ENCODE measurements at regions not wholly inside any gene's neighbourhood (a gene's known extent, or its start where the extent isn't known, plus 50 kb on each side); places are given as distances from the start of the nearest gene placed in this dataset.

DNA sequence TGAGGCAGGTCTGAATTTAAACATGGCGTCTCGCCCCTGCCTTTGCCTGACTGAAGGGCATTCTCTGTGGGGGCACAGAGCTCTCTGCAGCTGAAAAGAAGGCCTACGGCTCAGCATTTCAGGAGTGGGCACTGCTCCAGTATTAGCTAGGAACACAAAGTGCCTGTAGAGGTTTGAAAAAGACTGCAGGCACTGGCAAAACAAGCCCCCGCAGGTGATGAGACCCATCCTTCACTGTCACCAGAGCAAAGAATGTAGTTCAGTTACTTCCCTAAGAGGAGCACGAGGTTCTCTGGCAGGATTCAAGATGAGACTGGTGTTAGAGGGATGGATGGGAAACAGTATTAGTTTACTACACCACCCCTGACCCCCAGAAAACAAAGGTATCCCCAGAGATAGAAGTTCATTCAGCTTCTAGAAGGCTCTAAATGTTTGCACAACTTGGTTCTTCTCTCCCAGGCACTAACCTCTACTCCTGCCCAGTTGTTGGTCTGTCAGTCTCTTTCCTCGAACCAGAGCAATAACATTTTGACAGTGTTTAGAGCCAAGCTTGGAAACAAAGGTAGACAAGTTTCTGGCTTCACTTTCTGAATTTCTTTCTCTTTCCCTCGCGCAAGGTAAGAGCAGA is 101.9 kb upstream of the KCNE2 start:
- no peak for TF ChIP-seq CTCF (conservative IDR thresholded peaks at IDR 0.05; ENCODE audit: low read depth in 2 of 2)
- TF ChIP-seq, protein P1, sequence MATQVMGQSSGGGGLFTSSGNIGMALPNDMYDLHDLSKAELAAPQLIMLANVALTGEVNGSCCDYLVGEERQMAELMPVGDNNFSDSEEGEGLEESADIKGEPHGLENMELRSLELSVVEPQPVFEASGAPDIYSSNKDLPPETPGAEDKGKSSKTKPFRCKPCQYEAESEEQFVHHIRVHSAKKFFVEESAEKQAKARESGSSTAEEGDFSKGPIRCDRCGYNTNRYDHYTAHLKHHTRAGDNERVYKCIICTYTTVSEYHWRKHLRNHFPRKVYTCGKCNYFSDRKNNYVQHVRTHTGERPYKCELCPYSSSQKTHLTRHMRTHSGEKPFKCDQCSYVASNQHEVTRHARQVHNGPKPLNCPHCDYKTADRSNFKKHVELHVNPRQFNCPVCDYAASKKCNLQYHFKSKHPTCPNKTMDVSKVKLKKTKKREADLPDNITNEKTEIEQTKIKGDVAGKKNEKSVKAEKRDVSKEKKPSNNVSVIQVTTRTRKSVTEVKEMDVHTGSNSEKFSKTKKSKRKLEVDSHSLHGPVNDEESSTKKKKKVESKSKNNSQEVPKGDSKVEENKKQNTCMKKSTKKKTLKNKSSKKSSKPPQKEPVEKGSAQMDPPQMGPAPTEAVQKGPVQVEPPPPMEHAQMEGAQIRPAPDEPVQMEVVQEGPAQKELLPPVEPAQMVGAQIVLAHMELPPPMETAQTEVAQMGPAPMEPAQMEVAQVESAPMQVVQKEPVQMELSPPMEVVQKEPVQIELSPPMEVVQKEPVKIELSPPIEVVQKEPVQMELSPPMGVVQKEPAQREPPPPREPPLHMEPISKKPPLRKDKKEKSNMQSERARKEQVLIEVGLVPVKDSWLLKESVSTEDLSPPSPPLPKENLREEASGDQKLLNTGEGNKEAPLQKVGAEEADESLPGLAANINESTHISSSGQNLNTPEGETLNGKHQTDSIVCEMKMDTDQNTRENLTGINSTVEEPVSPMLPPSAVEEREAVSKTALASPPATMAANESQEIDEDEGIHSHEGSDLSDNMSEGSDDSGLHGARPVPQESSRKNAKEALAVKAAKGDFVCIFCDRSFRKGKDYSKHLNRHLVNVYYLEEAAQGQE (IDR thresholded peaks at IDR 0.05; ENCODE audit: unreplicated experiment): no peak
- no peak for TF ChIP-seq EZH2phosphoT487 (IDR thresholded peaks at IDR 0.05; ENCODE audit: unreplicated experiment)
- TF ChIP-seq EZH2 (IDR thresholded peaks at IDR 0.05; ENCODE audit: low read depth, unreplicated experiment): no peak
- TF ChIP-seq JUNB (IDR thresholded peaks at IDR 0.05; ENCODE audit: unreplicated experiment): no peak
- no peak for TF ChIP-seq ZNF331 (CRISPR knock-in tag; IDR thresholded peaks at IDR 0.05; ENCODE audit: low read depth)
- no peak for TF ChIP-seq ZNF114 (CRISPR knock-in tag; IDR thresholded peaks at IDR 0.05)
- no peak for TF ChIP-seq POLR2AphosphoS5 (IDR thresholded peaks at IDR 0.05; ENCODE audit: low read depth)
- TF ChIP-seq, protein P2, sequence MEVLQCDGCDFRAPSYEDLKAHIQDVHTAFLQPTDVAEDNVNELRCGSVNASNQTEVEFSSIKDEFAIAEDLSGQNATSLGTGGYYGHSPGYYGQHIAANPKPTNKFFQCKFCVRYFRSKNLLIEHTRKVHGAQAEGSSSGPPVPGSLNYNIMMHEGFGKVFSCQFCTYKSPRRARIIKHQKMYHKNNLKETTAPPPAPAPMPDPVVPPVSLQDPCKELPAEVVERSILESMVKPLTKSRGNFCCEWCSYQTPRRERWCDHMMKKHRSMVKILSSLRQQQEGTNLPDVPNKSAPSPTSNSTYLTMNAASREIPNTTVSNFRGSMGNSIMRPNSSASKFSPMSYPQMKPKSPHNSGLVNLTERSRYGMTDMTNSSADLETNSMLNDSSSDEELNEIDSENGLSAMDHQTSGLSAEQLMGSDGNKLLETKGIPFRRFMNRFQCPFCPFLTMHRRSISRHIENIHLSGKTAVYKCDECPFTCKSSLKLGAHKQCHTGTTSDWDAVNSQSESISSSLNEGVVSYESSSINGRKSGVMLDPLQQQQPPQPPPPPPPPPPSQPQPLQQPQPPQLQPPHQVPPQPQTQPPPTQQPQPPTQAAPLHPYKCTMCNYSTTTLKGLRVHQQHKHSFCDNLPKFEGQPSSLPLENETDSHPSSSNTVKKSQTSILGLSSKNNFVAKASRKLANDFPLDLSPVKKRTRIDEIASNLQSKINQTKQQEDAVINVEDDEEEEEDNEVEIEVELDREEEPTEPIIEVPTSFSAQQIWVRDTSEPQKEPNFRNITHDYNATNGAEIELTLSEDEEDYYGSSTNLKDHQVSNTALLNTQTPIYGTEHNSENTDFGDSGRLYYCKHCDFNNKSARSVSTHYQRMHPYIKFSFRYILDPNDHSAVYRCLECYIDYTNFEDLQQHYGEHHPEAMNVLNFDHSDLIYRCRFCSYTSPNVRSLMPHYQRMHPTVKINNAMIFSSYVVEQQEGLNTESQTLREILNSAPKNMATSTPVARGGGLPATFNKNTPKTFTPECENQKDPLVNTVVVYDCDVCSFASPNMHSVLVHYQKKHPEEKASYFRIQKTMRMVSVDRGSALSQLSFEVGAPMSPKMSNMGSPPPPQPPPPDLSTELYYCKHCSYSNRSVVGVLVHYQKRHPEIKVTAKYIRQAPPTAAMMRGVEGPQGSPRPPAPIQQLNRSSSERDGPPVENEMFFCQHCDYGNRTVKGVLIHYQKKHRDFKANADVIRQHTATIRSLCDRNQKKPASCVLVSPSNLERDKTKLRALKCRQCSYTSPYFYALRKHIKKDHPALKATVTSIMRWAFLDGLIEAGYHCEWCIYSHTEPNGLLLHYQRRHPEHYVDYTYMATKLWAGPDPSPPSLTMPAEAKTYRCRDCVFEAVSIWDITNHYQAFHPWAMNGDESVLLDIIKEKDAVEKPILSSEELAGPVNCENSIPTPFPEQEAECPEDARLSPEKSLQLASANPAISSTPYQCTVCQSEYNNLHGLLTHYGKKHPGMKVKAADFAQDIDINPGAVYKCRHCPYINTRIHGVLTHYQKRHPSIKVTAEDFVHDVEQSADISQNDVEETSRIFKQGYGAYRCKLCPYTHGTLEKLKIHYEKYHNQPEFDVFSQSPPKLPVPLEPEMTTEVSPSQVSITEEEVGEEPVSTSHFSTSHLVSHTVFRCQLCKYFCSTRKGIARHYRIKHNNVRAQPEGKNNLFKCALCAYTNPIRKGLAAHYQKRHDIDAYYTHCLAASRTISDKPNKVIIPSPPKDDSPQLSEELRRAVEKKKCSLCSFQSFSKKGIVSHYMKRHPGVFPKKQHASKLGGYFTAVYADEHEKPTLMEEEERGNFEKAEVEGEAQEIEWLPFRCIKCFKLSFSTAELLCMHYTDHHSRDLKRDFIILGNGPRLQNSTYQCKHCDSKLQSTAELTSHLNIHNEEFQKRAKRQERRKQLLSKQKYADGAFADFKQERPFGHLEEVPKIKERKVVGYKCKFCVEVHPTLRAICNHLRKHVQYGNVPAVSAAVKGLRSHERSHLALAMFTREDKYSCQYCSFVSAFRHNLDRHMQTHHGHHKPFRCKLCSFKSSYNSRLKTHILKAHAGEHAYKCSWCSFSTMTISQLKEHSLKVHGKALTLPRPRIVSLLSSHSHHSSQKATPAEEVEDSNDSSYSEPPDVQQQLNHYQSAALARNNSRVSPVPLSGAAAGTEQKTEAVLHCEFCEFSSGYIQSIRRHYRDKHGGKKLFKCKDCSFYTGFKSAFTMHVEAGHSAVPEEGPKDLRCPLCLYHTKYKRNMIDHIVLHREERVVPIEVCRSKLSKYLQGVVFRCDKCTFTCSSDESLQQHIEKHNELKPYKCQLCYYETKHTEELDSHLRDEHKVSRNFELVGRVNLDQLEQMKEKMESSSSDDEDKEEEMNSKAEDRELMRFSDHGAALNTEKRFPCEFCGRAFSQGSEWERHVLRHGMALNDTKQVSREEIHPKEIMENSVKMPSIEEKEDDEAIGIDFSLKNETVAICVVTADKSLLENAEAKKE (CRISPR knock-in tag; IDR thresholded peaks at IDR 0.05): no peak
- no peak for TF ChIP-seq STAT1 (IDR thresholded peaks at IDR 0.05; ENCODE audit: unreplicated experiment)
- TF ChIP-seq ETS1 (IDR thresholded peaks at IDR 0.05): no peak
- TF ChIP-seq CREB1 (CRISPR knock-in tag; IDR thresholded peaks at IDR 0.05; ENCODE audit: low read depth): no peak

Data from GM23338 (cell line).